Smooth muscle cell of the brain vasculature (primary cell): ENCODE measurements at regions not wholly inside any gene's neighbourhood (a gene's known extent, or its start where the extent isn't known, plus 50 kb on each side); places are given as distances from the start of the nearest gene placed in this dataset.
"Not testable (repeated sequence)": the region's sequence is repeated elsewhere in the genome, so short reads cannot be mapped to it uniquely, and the experiment has no call there.

Source experiments
- DNase-seq: peaks from one replicate; pipeline ENCODE4 v3.0.0-alpha.2; 2012; ENCODE audit warnings: low read depth, low spot score

- not testable (repeated sequence) for DNase-seq
These were observed 142.3 kb upstream of the KCNJ18 start for GRCh38 chr17:21550031-21550430.

DNA sequence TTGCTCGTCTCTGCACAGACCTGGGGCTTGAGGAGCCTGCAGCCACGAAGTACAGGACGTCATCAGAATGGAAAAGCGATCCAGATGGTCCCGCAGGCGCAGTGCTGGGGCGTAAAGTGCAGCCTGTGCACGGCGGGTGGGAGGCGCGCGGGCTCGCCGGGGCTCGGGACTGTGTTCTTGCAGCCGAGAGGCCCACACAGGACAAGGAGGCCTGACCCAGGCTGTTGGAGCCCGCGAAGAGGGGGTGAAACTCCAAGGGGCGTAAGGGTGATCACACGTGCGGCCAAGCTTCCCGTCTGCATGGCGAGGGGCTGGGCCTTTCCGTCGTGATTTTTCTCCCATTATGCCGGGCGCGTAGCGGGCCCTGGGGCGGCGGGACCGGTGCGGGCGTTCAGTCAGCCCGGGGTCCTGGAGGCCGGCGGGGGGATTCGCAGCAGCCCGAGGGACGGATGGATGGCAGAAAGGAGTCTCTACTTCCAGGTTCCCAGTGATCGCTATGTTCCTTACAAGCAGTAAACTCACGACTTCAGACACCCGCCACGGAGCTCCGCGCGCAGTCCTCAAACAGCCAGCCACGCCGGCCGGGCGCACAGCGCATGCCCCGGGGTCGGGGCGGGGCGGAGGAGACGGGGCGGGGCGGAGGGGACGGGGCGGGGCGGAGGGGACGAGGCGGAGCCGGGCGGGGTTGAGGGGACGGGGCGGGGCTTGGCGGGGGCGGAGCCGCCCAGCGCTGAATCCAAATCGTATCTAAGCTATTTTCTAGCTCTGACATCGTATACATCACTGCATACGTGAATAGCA is 141.0 kb upstream of the KCNJ18 start:
- DNase-seq = peak; percentile 55

- not testable (repeated sequence) for DNase-seq
These were observed 133.4 kb upstream of the KCNJ18 start for GRCh38 chr17:21558921-21559320.

DNA sequence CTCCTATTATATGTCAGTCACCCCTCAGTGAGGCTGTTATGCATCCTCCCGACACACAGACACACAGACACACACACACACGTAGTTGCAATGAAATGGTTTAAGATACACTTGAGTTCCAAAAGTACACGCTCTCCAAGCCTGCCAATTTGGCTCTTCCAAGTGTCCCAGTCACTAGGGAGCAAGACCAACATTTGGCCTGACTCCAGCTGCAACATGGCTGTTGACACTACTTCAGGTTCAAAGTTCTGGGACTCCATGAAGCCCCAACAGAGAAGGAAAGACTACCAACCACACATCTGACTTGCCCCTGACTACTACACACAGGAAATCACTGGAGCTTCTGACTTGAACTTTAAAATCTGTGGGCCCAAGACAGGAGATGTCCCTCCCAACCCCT is 128.1 kb upstream of the KCNJ18 start:
- no peak for DNase-seq

DNA sequence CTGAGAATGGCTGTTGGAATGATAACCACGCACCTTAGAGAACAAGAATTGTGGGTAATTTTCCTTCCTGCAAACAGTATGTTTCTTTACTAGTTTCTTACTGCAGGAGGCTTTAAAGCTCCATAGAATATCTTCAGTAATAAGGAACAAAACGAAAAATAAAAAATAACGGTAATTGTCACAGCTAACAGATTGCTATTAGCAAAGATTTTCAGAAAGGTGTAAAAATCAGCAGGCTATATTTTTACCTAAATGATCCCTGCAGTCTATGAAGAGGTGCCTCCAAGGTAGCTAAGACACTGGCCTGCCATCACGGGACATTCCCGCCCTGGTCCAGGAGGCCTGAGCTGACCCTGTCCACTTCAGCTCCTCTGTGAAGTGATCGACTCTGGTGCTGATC is 127.6 kb upstream of the KCNJ18 start:
- DNase-seq = not testable (repeated sequence)

GRCh38 chr17:21570427-21570826 is 121.9 kb upstream of the KCNJ18 start:
- not testable (repeated sequence) for DNase-seq

DNA sequence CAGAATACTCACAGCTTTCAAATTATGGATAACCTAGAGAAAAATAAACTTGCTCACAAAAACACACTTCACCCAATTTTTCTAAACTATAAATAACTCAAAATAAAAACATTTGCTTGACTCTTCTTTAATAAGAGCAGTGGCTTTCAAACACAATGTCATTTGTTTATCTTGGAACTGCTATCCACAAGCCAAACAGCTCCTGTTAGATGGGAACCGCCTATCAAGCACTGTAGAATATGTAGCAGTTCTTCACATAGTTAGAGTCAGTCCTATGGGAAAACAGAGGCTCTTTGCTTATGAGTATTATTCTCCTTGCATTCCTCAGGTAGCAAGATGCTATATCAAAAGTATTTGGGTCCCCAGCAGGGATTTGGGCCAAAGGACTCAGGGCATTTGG is 120.2 kb upstream of the KCNJ18 start:
- not testable (repeated sequence) for DNase-seq

- not testable (repeated sequence) for DNase-seq
These were observed 118.9 kb upstream of the KCNJ18 start for GRCh38 chr17:21573271-21573960.

GRCh38 chr17:21573961-21574610 is 118.2 kb upstream of the KCNJ18 start:
- DNase-seq = no peak

DNA sequence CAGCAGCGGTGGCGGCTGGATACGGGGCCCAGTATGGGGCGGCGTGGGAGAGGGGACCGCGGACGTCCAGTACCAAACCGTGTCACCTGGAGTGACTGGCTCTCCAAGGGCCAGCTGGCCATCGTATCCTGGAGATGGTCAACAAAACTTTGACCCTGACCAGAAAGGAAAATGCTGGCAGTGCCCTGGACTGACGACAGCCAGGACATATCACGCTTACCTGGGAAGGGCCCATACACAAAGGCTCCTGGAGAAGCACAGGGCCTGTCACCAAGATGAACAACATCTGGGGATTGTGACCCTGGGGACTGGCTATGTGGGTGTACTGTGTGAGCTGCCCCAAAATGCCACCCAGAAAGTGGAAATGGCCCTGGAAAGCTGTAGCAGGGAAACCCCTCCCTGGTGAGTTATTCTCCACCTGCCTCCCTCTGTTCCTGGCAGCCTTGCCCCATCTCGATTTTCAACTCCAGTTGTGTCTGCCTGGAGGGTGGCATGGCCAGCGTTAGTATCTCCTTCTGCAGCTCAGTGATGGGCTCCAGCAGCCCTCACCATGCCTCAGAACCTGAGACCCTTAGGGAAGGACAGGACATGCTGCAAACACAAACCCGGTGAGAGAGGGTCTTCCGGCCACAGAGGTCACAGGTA is 117.6 kb upstream of the KCNJ18 start:
- not testable (repeated sequence) for DNase-seq

DNA sequence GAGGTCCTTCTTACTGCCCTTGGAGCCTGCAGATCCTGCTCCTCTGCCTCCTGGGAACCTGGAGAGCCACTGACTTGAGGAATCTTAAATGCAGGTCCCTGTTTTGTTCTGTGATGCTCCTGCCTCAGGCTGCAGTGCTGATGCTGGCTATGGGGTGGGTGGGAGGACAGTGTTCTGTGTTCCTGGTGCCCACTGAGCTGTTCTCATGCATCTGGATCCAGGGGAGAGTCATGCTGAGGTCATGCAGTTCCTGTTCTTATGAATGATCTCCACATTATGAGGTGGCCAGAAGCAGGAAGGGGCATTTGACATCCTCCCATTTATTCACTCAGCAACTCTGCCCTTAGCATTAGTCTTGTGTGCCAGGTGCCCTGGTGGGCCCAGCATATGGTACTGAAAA is 113.5 kb upstream of the KCNJ18 start:
- not testable (repeated sequence) for DNase-seq

GRCh38 chr17:21592774-21593173 is 99.5 kb upstream of the KCNJ18 start:
- no peak for DNase-seq

DNA sequence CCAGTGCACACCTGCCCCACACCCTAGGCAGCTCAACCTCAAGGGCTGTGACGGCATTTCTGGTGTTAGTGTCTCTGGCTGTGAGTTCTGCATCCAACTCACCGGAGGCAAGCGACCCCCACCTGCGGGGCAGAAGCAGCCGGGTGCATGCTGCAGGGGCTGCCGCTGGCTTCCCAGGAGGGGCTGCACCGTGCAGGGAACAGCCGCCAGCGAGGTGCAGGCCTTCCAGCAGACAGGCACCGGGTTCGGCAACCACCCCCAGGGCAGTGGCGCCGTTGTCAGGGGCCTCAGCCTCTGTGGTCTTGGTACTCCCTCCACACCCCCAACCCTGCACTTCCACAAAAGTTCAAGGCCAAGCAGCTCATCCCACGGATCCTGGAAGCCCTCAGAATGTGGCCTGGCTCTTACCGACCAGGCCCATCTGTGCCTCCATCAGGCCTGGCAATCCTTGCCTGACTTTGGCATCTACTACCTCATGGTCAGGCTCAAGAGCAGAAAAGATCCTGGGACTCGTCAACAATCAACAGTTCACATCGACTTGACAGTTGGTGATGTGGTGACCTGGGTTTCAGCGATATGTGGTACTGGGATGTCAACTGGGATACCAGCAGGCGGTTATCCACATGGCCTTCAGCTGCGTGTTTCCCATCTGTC is 98.7 kb upstream of the KCNJ18 start:
- not testable (repeated sequence) for DNase-seq

DNA sequence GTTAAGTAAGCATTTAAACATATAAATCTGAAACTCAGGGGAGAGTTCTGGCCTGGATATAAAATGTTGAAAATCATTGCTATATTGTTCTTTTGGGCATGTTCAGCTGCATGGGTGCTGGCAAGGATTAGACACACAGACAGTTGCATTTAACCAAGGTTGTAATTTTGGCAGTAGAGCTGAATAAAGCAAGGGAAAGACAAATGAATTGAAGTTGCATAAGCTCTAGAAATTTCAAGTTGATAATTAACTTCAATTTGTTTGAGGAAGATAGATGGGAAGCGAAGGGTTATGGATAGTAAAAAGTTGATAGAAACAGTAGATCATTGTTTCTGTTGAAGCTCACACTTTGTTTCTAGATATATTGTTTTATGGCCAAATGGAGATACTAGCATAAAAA is 97.2 kb upstream of the KCNJ18 start:
- no peak for DNase-seq

- no peak for DNase-seq
These were observed 90.1 kb upstream of the KCNJ18 start for GRCh38 chr17:21602176-21602575.

- DNase-seq = not testable (repeated sequence)
These were observed 89.0 kb upstream of the KCNJ18 start for GRCh38 chr17:21603292-21603691.

- not testable (repeated sequence) for DNase-seq
These were observed 80.9 kb upstream of the KCNJ18 start for GRCh38 chr17:21611443-21611842.

DNA sequence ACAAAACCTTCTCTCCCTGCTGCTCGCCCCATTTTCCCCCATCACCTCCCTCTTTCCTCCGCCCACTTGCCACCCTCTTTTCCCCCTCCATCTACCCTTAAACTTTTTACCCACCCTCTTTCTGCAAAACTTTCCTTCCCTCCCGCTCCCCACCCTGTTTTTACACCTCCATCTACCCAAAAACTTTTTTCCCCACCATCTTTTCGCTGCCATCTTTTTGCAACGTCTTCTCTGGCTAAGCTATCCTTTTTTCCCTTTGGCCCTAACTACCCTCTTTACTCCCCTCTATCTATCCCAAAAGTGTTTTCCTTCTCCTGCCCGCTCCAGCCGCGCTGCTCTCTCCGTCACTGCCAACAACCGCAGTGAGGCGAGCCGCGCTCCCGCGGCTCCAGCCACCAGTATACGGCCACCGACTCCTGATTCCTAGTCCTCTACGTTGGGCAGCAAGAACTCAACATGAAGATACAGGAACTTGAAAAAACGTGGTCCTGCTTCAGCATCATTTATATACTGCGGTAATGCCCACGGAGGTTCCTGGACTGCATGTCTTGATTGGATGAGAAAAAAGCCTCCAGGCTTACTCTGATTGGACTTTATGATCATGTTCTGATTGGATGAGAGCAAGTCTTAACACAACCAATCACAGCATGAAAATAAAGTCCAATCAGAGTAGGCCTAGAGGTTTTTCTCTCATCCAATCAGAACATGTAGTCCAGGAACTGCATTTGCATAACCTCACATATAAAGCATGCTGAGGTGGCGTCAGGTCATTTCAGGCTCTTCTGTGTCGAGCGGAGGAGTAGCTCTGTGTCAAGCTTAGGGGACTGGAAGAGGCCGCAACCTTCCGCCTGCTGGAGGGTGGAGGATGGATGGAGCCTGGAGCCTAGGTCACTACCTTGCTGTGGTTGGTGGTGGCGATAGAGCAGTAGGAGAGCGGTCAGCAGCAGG is 79.9 kb upstream of the KCNJ18 start:
- not testable (repeated sequence) for DNase-seq

- no peak for DNase-seq
These were observed 79.3 kb upstream of the KCNJ18 start for GRCh38 chr17:21613071-21613429.

DNA sequence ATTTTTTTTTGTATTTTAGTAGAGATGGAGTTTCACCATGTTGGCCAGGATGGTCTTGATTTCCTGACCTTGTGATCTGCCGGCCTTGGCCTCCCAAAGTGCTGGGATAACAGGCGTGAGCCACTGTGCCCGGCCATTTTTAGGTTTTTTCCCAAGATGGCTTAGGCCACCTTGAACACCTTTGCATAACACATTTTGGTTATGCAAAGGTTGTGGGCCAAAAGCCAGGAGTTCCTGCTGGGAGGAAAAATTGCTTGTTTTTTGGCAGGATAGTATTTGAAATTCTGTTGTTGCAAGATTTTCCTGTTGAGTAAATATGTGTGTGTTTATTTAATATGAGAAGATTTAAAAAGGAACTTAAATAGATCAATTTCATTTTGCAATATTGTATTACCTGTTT is 65.3 kb upstream of the KCNJ18 start:
- DNase-seq = not testable (repeated sequence)
